ENCODE measurements at regions not wholly inside any gene's neighbourhood (a gene's known extent, or its start where the extent isn't known, plus 50 kb on each side); places are given as distances from the start of the nearest gene placed in this dataset.

DNA sequence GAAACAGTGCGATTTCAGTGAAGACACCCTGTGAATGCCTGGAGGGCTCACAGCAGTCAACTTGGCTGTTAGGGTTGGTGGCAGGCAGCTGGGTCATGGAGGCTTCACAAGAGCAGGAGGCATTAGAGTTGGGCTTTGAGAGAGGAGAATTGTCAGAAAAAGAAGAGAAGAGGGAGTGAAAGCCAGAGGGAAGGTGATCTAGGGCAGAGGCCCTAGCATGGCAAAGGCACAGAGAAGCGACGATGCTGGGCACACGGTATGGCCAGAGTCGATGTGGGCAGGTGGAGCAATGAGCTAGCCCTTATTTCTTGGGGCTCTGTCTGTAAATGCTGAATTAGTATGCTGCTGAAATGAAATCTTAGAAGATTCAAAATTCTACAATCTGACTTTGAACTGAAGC, 52.6 kb upstream of the OLFM4 start:
- no peak for DNase-seq (ENCODE audit: low read depth in 2 of 2)

DNA sequence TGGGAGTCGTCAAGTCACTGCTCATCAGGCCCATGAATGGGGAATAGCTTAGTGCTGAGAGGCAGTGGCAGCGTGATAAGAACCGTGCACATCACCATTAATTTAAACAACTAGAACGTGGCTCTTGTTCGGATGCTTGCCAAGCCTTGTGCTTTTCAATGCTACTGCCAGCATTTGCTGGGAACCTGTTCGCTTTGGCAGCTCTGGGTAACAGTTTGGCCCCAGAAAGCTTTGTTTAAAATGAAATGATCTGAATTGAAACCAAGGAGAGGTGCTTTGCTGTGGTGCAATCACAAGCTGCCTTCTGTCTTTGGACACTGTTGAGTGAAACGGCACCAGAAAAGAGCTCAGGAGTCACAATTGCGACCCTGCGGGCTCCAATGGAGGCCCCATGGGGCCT, 53.5 kb upstream of the OLFM4 start:
- DNase-seq (ENCODE audit: low read depth in 2 of 2): no peak

DNA sequence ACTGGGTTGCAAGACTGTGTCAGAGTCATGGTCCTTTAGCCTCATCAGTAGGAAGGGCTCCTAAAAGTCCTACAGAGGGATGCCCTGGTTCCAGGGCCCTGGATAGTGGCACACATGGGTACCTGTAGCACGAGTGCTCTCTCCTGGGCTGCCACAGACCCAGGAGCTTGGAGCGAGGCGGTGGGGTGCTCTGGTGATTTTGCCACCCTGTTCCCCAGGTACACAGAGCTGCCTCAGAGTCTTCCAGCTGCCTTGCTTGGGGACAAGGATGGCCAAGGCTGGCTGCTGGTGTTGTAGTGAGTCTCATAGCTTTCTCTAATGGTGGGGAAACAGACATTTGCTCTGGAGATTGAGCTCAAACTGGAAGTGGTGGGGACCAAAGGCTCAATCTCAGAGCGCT, 53.9 kb upstream of the OLFM4 start:
- DNase-seq (ENCODE audit: low read depth in 2 of 2): no peak

GRCh38 chr13:52969373-52969772, 59.2 kb upstream of the OLFM4 start:
- DNase-seq (ENCODE audit: low read depth in 2 of 2): no peak

DNA sequence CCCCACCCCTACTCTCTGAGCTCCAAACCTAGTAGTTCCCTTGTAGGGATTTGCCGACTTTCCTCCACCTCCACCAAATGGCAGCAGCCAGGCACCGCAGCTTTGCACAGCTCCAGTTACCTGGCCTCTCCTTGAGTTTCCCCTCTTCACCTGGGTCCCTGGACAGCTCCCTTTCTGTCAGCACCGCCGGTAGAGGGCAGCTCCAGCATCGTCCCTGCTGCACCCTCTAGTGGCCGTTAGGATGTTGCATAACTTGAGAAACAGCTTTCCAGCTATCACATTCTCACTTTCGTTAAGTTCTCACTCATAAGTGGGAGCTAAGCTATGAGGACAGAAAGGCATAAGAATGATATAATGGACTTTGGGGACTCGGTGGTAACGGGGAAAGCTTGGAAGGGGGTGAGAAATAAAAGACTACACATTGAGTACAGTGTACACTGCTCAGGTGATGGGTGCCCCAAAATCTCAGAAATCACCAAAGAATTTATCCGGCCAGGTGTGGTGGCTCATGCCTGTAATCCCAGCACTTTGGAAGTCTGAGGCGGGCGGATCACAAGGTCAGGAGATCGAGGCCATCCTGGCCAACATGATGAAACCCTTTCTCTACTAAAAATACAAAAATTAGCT, 60.4 kb upstream of the OLFM4 start:
- peak; percentile 18 to 20 for DNase-seq (ENCODE audit: low read depth in 2 of 2)

- no peak for DNase-seq (ENCODE audit: low read depth in 2 of 2)
These were observed 66.6 kb upstream of the OLFM4 start for GRCh38 chr13:52961987-52962386.

GRCh38 chr13:52961256-52961910, 67.2 kb upstream of the OLFM4 start:
- DNase-seq (ENCODE audit: low read depth in 2 of 2): no peak

DNA sequence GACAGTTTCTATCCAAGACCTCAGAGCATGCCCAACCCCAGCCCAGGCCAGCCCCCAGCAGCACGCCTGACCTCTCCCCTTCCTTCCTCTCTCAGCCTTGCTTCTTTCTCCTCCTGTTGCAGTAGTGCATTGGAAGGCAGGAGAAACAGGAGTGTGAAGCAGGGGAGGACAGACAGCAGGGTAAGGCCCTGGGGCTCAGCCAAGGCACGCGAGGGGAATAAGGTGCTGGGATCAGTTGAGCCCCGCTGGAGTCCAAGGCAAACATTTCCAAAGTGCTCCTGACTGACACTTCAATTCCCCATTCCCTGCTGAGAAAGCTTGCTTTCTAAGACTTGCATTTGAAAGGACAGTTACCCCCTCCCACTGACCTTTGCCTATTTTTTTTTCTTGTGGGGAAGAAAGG, 73.1 kb upstream of the OLFM4 start:
- DNase-seq (ENCODE audit: low read depth in 2 of 2): no peak

GRCh38 chr13:52954838-52955237, 73.8 kb upstream of the OLFM4 start:
- no peak for DNase-seq (ENCODE audit: low read depth in 2 of 2)

DNA sequence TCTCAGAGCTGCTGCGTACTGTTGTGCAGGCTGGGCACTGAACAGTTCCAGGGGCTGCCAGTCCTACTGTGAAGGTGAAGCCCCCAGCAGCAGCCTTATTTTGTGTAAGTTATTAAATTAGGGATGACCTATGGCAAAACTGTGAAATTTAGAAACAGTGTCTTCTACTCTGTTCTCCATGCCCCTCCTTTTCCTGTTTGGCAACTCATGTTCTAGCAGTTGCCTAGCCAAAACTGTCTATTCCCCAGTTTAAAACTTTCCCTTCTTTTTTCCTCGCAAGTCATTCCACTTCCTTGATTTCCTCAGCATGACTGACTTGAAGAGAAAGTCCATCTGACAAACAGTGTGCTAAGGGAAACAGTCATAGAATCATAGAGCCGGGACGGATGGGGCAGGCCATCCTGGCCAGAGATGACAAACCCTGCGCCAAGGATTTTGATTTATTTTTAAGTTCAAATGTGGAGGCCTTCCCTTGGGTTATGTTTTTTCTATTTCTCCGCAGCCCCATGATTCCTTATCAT, 78.1 kb upstream of the OLFM4 start:
- DNase-seq (ENCODE audit: low read depth in 2 of 2): no peak

- no peak for DNase-seq (ENCODE audit: low read depth in 2 of 2)
These were observed 78.9 kb upstream of the OLFM4 start for GRCh38 chr13:52949742-52950141.

- no peak for DNase-seq (ENCODE audit: low read depth in 2 of 2)
These were observed 79.6 kb upstream of the OLFM4 start for GRCh38 chr13:52949044-52949443.

GRCh38 chr13:52947921-52948373, 80.7 kb upstream of the OLFM4 start:
- DNase-seq (ENCODE audit: low read depth in 2 of 2): no peak

- no peak for DNase-seq (ENCODE audit: low read depth in 2 of 2)
These were observed 83.3 kb upstream of the OLFM4 start for GRCh38 chr13:52945348-52945747.

GRCh38 chr13:52944697-52945096, 83.9 kb upstream of the OLFM4 start:
- no peak for DNase-seq (ENCODE audit: low read depth in 2 of 2)

GRCh38 chr13:52938065-52938464, 89.6 kb upstream of the PCDH8 start:
- DNase-seq (ENCODE audit: low read depth in 2 of 2): no peak

DNA sequence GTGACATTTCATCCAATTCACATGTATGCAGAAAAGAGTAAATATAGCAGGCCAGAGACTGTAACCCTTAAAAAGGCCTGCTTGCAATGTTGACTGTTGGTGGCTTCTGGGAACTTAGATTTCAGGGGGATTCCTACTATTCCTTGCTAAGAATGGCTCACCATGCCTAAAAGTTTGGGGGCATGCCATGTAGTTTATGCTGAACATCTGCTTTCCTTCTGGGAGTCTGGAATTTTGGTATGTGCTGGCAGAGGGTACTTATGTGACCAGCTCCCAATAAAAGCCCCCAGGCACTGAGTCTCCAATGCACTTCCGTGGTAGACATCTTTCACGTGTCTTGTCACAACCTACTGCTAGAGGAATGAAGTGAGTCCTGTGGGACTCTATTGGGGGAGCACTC, 88.4 kb upstream of the PCDH8 start:
- no peak for DNase-seq (ENCODE audit: low read depth in 2 of 2)

- no peak for DNase-seq (ENCODE audit: low read depth in 2 of 2)
These were observed 85.8 kb upstream of the PCDH8 start for GRCh38 chr13:52934258-52934657.

GRCh38 chr13:52933547-52934210, 85.2 kb upstream of the PCDH8 start:
- DNase-seq (ENCODE audit: low read depth in 2 of 2): no peak

DNA sequence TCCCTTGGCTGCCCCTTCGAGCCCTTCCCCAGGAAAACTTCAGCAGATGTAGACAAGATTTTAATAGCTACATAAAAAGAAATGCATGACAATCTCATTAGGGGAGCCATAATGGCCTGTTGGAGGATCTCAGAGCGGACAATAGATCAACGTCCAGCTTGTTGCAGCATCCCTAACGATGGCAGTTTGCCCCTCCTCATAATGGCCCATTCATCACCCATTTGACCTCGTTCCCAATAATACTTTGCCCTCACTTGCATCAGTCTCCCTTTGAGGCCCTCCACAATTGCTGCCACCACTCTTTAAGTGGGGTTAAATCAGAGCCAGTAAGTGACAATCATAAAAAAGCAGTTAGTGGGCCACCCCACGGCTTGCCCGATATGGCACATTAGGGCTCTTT, 84.7 kb upstream of the PCDH8 start:
- DNase-seq (ENCODE audit: low read depth in 2 of 2): no peak

GRCh38 chr13:52932649-52933048, 84.2 kb upstream of the PCDH8 start:
- DNase-seq (ENCODE audit: low read depth in 2 of 2): no peak

DNA sequence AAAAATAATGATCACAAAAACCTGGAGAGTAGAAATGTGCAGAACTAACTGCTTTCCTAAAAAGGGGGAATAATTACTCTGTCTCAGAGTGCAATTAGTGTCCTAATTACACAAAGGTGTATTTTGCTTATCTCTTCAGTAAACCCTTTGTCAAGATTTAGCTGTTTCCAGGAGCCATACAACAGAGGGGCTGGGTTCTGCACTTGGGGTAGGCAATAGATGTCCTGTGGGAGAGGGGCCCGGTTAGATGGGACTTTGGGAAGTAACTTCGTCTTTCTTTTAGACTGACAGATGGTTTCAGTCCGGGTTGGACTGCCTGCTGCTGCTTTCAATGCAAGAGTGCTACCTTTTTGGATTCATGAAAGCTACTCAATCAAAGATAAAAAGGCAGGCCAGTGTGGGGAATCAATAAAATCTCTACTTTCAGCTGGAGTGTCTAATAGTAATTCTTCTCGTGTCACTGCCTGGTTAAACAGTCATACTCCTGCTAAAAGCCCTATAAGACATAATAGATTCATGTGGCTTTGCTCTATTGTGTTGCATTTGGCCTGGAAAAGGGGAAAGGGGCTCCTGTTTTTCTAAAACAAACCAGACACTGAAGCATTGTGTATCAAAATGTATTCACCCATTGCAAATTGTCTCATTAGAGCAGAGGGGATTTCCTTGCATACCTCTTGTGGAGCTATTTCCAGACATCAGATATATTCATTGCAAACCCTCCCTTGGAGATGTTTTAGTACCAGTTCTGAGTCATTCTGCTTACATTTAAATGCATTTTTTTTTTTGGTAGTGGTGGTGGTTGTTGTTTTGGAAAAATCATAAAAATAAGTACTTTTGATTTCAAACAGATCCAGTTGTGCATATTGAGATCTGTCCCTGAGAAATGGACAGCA, 83.3 kb upstream of the PCDH8 start:
- DNase-seq (ENCODE audit: low read depth in 2 of 2): no peak

Measured in fibroblast of skin of left biceps (primary cell).